Stimulated activated CD4-positive, alpha-beta T cell treated with anti-CD3 and anti-CD28 coated beads, Interleukin-2, amount 100 ng/mL, for 4 hours (primary cell): ENCODE measurements at regions not wholly inside any gene's neighbourhood (a gene's known extent, or its start where the extent isn't known, plus 50 kb on each side); places are given as distances from the start of the nearest gene placed in this dataset.

Experiments used
- DNase-seq: peaks from one replicate; pipeline ENCODE4 v3.0.0-alpha.2; 2020; ENCODE audit warnings: low read depth

- no peak for DNase-seq
Measured at GRCh38 chr17:15109608-15110007, 155.5 kb downstream of the PMP22 start.

- no peak for DNase-seq
Measured at GRCh38 chr17:15108992-15109391, 156.1 kb downstream of the PMP22 start.

- no peak for DNase-seq
Measured at GRCh38 chr17:15106540-15106939, 158.6 kb downstream of the PMP22 start.

- no peak for DNase-seq
Measured at GRCh38 chr17:15103785-15104184, 161.3 kb downstream of the PMP22 start.

GRCh38 chr17:15101175-15101574 lies 164.0 kb downstream of the PMP22 start:
- DNase-seq = no peak

- no peak for DNase-seq
Measured at GRCh38 chr17:15096511-15096910, 168.6 kb downstream of the PMP22 start.

GRCh38 chr17:15095935-15096334 lies 169.2 kb downstream of the PMP22 start:
- DNase-seq = no peak

GRCh38 chr17:15092762-15093161 lies 172.4 kb downstream of the PMP22 start:
- no peak for DNase-seq

- no peak for DNase-seq
Measured at GRCh38 chr17:15092261-15092660, 172.9 kb downstream of the PMP22 start.

- DNase-seq = no peak
Measured at GRCh38 chr17:15091825-15092224, 173.3 kb downstream of the PMP22 start.

GRCh38 chr17:15090533-15090932 lies 174.6 kb downstream of the PMP22 start:
- DNase-seq = no peak

- no peak for DNase-seq
Measured at GRCh38 chr17:15087946-15088345, 177.2 kb downstream of the PMP22 start.

- DNase-seq = no peak
Measured at GRCh38 chr17:15086776-15087295, 178.3 kb downstream of the PMP22 start.

- DNase-seq = no peak
Measured at GRCh38 chr17:15085890-15086677, 179.0 kb downstream of the PMP22 start.

- DNase-seq = no peak
Measured at GRCh38 chr17:15083225-15083624, 181.9 kb downstream of the PMP22 start.

- no peak for DNase-seq
Measured at GRCh38 chr17:15081008-15081407, 184.1 kb downstream of the PMP22 start.

GRCh38 chr17:15078570-15078969 lies 186.6 kb downstream of the PMP22 start:
- DNase-seq = no peak

GRCh38 chr17:15076991-15077663 lies 188.0 kb downstream of the PMP22 start:
- DNase-seq = no peak

- no peak for DNase-seq
Measured at GRCh38 chr17:15051933-15052332, 213.2 kb downstream of the PMP22 start.

- no peak for DNase-seq
Measured at GRCh38 chr17:15049795-15050160, 215.3 kb downstream of the PMP22 start.

- DNase-seq = no peak
Measured at GRCh38 chr17:15048933-15049794, 216.0 kb downstream of the PMP22 start.

- no peak for DNase-seq
Measured at GRCh38 chr17:15048381-15048780, 216.7 kb downstream of the PMP22 start.

- DNase-seq = no peak
Measured at GRCh38 chr17:15042311-15042710, 222.8 kb downstream of the PMP22 start.
